Panc1 (cell line): ENCODE measurements at regions not wholly inside any gene's neighbourhood (a gene's known extent, or its start where the extent isn't known, plus 50 kb on each side); places are given as distances from the start of the nearest gene placed in this dataset.

Source experiments
- ATAC-seq: fragments of 200-7000 bp; cut with Tn5 transposase; 2 replicates; pipeline ENCODE4 v1.9.1; 2020; ENCODE audit warnings: mild to moderate bottlenecking, moderate library complexity
- BruUV-seq: library from RNA; stranded (reverse); fragments of 400-500 nt; replicated peaks from 2 replicates; lab custom pipeline; 2021; lab: Mats Ljungman, UMichigan
- CTCF ChIA-PET: fragments of 300-600 bp; sonication (Branson Sonifier 250); formaldehyde crosslinking; loops from one replicate; lab custom pipeline; 2022; ENCODE audit warnings: antibody characterized with exemption; lab: Charles Lee
- POLR2A ChIA-PET: fragments of 300-600 bp; sonication (Branson Sonifier 250); formaldehyde crosslinking; loops from one replicate; lab custom pipeline; 2022; ENCODE audit warnings: antibody characterized with exemption; lab: Charles Lee
- DNase-seq: peaks from one replicate; pipeline ENCODE4 v3.0.0-alpha.2; 2010; ENCODE audit warnings: low read depth, low spot score
- H3K27ac ChIP-seq: 2 replicates; pipeline ENCODE4 v1.5.1; 2011; ENCODE audit warnings: mild to moderate bottlenecking, low read length, inconsistent platforms
- H3K27me3 ChIP-seq: fragments of 200-500 bp; sonication (Bioruptor generic); 2 replicates; pipeline ENCODE4 v1.6.0; 2014; ENCODE audit warnings: low read length, inconsistent platforms; ENCODE audit not compliant: control insufficient read depth, insufficient read depth
- H3K36me3 ChIP-seq: fragments of 200-500 bp; sonication (Bioruptor generic); 2 replicates; pipeline ENCODE4 v1.5.1; 2014; ENCODE audit warnings: inconsistent platforms, mild to moderate bottlenecking, low read length, moderate library complexity; ENCODE audit not compliant: control insufficient read depth, insufficient read depth
- H3K4me1 ChIP-seq: 2 replicates; pipeline ENCODE4 v1.5.1; 2011; ENCODE audit warnings: inconsistent platforms, mild to moderate bottlenecking, low read length, moderate library complexity; ENCODE audit not compliant: control insufficient read depth, insufficient read depth
- H3K4me3 ChIP-seq, 2 experiments: 2 replicates each; pipeline ENCODE4 v1.5.1; 2011 to 2012; ENCODE audit warnings: low read depth in 2 of 2, low read length in 2 of 2, mild to moderate bottlenecking in 2 of 2, inconsistent platforms in 1 of 2, moderate library complexity in 1 of 2
- H3K9me3 ChIP-seq: fragments of 200-500 bp; sonication (Bioruptor generic); 2 replicates; pipeline ENCODE4 v1.5.1; 2014; ENCODE audit warnings: low read depth, mild to moderate bottlenecking, inconsistent platforms, low read length, moderate library complexity; ENCODE audit not compliant: control insufficient read depth, insufficient read depth
- CTCF ChIP-seq: fragments of 450-650 bp; IDR thresholded peaks from 2 replicates; pipeline ENCODE4 v1.5.1; 2017; ENCODE audit warnings: mild to moderate bottlenecking
- POLR2AphosphoS5 ChIP-seq: IDR thresholded peaks from 2 replicates; pipeline ENCODE4 v1.6.1; 2012; ENCODE audit warnings: mild to moderate bottlenecking, low read depth, low read length, moderate library complexity
- SIN3A ChIP-seq: IDR thresholded peaks from 2 replicates; pipeline ENCODE4 v1.6.1; 2012; ENCODE audit warnings: low read depth, mild to moderate bottlenecking, low read length, moderate library complexity, borderline replicate concordance; ENCODE audit not compliant: insufficient read depth
- TCF7L2 ChIP-seq: IDR thresholded peaks from 2 replicates; pipeline ENCODE4 v1.6.1; 2011; ENCODE audit warnings: mild to moderate bottlenecking, low read depth, low read length, inconsistent platforms
- in situ Hi-C: cut with HindIII; loops from 2 replicates; pipeline ENCODE4 v1.10.0; 2016; ENCODE audit warnings: low sequenced_read_pairs, low pct_unique_long_range_greater_than_20kb
- intact Hi-C: fragments of 100-400 bp; cut with micrococcal nuclease; formaldehyde crosslinking; loops from one replicate; pipeline ENCODE4 v1.10.0; 2022; ENCODE audit not compliant: unreplicated experiment
- TF ChIP-seq, protein P1 (sequence below), 2 experiments: IDR thresholded peaks; 2 replicates each; pipeline ENCODE4 v1.6.1; 2011 to 2012; ENCODE audit warnings: low read depth in 2 of 2, control low read depth in 1 of 2, low read length in 1 of 2, mild to moderate bottlenecking in 1 of 2, moderate library complexity in 1 of 2; ENCODE audit not compliant: insufficient read depth in 1 of 2

GRCh38 chr12:123065676-123066383 is 85.1 kb downstream of the PITPNM2 start:
- BruUV-seq, result no TSS peak
- POLR2A ChIA-PET, result no interaction called here
- CTCF ChIA-PET, result no interaction called here
- intact Hi-C loops, result no loop called here
- no peak for ATAC-seq
- TF ChIP-seq, protein P1, sequence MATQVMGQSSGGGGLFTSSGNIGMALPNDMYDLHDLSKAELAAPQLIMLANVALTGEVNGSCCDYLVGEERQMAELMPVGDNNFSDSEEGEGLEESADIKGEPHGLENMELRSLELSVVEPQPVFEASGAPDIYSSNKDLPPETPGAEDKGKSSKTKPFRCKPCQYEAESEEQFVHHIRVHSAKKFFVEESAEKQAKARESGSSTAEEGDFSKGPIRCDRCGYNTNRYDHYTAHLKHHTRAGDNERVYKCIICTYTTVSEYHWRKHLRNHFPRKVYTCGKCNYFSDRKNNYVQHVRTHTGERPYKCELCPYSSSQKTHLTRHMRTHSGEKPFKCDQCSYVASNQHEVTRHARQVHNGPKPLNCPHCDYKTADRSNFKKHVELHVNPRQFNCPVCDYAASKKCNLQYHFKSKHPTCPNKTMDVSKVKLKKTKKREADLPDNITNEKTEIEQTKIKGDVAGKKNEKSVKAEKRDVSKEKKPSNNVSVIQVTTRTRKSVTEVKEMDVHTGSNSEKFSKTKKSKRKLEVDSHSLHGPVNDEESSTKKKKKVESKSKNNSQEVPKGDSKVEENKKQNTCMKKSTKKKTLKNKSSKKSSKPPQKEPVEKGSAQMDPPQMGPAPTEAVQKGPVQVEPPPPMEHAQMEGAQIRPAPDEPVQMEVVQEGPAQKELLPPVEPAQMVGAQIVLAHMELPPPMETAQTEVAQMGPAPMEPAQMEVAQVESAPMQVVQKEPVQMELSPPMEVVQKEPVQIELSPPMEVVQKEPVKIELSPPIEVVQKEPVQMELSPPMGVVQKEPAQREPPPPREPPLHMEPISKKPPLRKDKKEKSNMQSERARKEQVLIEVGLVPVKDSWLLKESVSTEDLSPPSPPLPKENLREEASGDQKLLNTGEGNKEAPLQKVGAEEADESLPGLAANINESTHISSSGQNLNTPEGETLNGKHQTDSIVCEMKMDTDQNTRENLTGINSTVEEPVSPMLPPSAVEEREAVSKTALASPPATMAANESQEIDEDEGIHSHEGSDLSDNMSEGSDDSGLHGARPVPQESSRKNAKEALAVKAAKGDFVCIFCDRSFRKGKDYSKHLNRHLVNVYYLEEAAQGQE (IDR thresholded peaks at IDR 0.05; ENCODE audit: insufficient read depth in 1 of 2, low read depth in 2 of 2, low read length in 1 of 2), result no peak
- TF ChIP-seq CTCF, result no peak
- Histone ChIP-seq H3K27me3 (no peaks in the 10 kb centered on the region), H3K4me1 (peaks cover 35% of the 10 kb centered on the region), H3K36me3 (no peaks in the 10 kb centered on the region), H3K4me3 (no peak overlapping the region), H3K9me3 (no peaks in the 10 kb centered on the region), H3K27ac (no peak overlapping the region)
- in situ Hi-C loops, result no loop called here
- DNase-seq, result no peak

DNA sequence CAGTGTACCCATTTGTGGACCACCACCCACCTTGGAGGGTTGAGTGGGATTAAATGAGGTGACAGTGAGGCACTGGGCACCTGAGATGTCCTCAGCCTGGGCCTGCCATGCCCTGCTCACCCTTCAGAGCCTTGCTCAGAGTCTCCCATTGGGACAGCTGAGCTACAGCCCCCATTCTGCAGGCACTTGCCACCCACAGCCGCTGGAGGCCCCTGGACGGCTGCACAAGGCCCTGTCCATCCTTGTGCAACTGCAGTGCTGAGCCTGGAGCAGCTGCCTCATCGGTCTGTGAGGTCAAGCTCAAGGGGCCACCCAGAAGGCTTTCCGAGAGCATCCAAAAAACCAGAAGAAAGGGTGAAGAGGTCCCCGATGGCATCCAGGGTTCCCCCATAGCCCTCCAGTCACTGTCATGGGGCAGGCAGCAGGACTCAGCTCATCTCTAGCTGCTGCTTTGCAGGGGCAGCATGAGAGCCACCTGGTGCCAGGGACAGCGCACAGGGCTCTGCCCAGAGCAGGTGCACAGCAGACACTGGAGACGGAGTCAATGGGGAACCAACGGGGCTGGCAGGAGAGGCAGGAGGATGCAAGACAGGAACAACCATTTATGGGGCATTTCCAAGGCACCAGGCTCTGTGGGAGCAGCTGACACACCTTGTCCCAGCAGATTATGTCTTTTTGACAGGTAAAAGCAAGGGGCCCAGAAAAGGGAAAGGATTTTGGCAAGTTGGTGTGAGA is 84.6 kb downstream of the ARL6IP4 start:
- Histone ChIP-seq H3K27ac (no peak overlapping the region), H3K4me3 (no peak overlapping the region), H3K9me3 (no peaks in the 10 kb centered on the region), H3K36me3 (no peaks in the 10 kb centered on the region), H3K4me1 (peaks cover 35% of the 10 kb centered on the region), H3K27me3 (no peaks in the 10 kb centered on the region)
- in situ Hi-C loops, result no loop called here
- POLR2A ChIA-PET, result no interaction called here
- CTCF ChIA-PET, result interaction anchor here (0.8 kb wide), 1 partner anchor 86 kb away, joined by 5 read pairs; the partner anchor contains the start of gene PITPNM2
- intact Hi-C loops, result no loop called here
- ATAC-seq (no peak), DNase-seq (no peak)
- TF ChIP-seq CTCF (no peak), POLR2AphosphoS5 (no peak), TCF7L2 (no peak), SIN3A (no peak)
- TF ChIP-seq, protein P1 (IDR thresholded peaks at IDR 0.05; ENCODE audit: insufficient read depth in 1 of 2, low read depth in 2 of 2, low read length in 1 of 2), result no peak
- no TSS peak for BruUV-seq
